NT2/D1 (cell line): ENCODE measurements at regions not wholly inside any gene's neighbourhood (a gene's known extent, or its start where the extent isn't known, plus 50 kb on each side); places are given as distances from the start of the nearest gene placed in this dataset.

ENCODE experiments used
- SUZ12 ChIP-seq: IDR thresholded peaks from 2 replicates; pipeline ENCODE4 v1.6.1; 2011; ENCODE audit not compliant: insufficient read length, insufficient read depth; ENCODE audit errors: extremely low read depth
- YY1 ChIP-seq: IDR thresholded peaks from 2 replicates; pipeline ENCODE4 v1.6.1; 2011; ENCODE audit not compliant: insufficient read length, insufficient read depth
- ZNF274 ChIP-seq: IDR thresholded peaks from 2 replicates; pipeline ENCODE4 v1.6.1; 2011; ENCODE audit warnings: mild to moderate bottlenecking, low read depth, low read length

DNA sequence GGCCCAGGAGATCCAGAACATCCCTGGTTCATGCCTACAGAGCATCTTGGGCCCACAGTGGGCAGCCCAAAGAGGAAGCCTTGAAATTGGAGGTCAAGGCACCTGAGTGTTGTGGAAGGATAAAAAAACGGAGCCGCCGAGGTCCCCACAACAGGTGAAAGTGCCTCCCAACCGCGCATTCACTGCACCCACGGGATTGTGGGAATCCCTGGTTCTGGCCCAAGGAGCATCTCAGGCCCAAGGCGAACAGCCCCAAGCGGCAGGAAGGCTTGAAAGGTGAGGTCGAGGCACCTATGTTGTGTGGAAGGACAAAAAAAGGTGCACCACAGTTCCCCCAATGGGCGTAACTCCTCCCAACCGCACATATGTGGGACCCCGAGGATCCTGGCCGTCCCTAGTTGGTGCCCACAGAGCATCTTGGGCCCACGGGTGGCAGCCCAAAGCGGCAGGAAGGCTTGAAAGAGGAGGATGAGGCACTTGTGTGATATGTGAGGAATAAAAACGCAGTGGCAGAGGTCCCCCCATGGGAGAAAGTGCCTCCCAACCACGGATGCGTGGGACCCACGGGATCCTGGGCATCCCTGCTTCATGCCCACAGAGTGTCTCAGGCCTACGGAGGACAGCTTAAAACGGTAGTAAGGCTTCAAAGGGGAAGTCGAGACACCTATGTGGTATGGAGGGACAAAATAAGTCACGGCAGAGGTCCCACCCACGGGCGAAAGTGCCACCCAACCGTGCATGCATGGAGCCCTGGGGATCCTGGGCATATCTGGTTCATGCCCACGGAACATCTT, 583.9 kb downstream of the ALG10 start:
- TF ChIP-seq ZNF274: no peak
- no peak for TF ChIP-seq YY1
- TF ChIP-seq SUZ12: no peak
